Thyroid gland (tissue), 4 donors: ENCODE measurements at regions not wholly inside any gene's neighbourhood (a gene's known extent, or its start where the extent isn't known, plus 50 kb on each side); places are given as distances from the start of the nearest gene placed in this dataset.

Experiments used
- POLR2A ChIP-seq, 2 donors: fragments of 450-650 bp; IDR thresholded peaks; one replicate each; pipeline ENCODE4 v1.6.1; 2017; ENCODE audit warnings: antibody characterized with exemption in 2 of 2, mild to moderate bottlenecking in 2 of 2, moderate library complexity in 1 of 2
- TF ChIP-seq, protein P1 (sequence below), 6 experiments: fragments of 200-600 bp in 3 of 6; fragments of 450-650 bp in 3 of 6; sonication (generic) in 3 of 6; IDR thresholded peaks; one replicate each; pipeline ENCODE4 v1.5.1; 2016 to 2019; ENCODE audit warnings: antibody characterized with exemption in 6 of 6, mild to moderate bottlenecking in 2 of 6, inconsistent platforms in 1 of 6, moderate library complexity in 1 of 6

GRCh38 chr18:2412281-2412680, 159.0 kb downstream of the METTL4 start:
- TF ChIP-seq, protein P1, sequence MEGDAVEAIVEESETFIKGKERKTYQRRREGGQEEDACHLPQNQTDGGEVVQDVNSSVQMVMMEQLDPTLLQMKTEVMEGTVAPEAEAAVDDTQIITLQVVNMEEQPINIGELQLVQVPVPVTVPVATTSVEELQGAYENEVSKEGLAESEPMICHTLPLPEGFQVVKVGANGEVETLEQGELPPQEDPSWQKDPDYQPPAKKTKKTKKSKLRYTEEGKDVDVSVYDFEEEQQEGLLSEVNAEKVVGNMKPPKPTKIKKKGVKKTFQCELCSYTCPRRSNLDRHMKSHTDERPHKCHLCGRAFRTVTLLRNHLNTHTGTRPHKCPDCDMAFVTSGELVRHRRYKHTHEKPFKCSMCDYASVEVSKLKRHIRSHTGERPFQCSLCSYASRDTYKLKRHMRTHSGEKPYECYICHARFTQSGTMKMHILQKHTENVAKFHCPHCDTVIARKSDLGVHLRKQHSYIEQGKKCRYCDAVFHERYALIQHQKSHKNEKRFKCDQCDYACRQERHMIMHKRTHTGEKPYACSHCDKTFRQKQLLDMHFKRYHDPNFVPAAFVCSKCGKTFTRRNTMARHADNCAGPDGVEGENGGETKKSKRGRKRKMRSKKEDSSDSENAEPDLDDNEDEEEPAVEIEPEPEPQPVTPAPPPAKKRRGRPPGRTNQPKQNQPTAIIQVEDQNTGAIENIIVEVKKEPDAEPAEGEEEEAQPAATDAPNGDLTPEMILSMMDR (IDR thresholded peaks at IDR 0.05): no peak
- no peak for TF ChIP-seq POLR2A (IDR thresholded peaks at IDR 0.05)
